Retinal pigment epithelial cell (primary cell): ENCODE measurements at regions not wholly inside any gene's neighbourhood (a gene's known extent, or its start where the extent isn't known, plus 50 kb on each side); places are given as distances from the start of the nearest gene placed in this dataset.
"Not testable (repeated sequence)": the region's sequence is repeated elsewhere in the genome, so short reads cannot be mapped to it uniquely, and the experiment has no call there.

ENCODE experiments used
- DNase-seq: peaks from one replicate; pipeline ENCODE4 v3.0.0-alpha.2; 2010; ENCODE audit warnings: low read depth
- H3K4me3 ChIP-seq: 2 replicates; pipeline ENCODE4 v1.5.1; 2011; ENCODE audit warnings: mild to moderate bottlenecking, low read length, control low read depth, moderate library complexity
- TF ChIP-seq, protein P1 (sequence below): conservative IDR thresholded peaks from 2 replicates; pipeline ENCODE4 v1.5.1; 2011; ENCODE audit warnings: low read depth, low read length, control low read depth, inconsistent platforms

DNA sequence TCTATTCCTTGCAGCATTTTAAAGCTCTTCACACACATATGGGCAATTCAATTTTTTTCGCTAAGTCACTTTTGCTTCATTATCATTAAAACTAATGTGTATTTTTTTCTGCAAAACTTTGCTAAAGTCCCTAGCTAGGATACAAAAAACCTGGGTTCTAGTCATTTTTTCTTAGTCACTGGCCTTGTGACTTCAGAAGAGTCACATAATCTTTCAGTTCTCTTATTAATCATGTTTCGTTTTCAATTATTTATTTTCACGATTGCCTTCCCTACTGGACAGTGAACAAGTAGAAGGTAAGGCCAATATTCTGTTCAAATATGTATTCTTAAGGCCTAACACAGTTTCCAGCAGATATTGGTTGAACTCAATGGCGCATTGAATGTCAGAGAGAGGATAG, 60.9 kb upstream of the CYRIA start:
- TF ChIP-seq, protein P1, sequence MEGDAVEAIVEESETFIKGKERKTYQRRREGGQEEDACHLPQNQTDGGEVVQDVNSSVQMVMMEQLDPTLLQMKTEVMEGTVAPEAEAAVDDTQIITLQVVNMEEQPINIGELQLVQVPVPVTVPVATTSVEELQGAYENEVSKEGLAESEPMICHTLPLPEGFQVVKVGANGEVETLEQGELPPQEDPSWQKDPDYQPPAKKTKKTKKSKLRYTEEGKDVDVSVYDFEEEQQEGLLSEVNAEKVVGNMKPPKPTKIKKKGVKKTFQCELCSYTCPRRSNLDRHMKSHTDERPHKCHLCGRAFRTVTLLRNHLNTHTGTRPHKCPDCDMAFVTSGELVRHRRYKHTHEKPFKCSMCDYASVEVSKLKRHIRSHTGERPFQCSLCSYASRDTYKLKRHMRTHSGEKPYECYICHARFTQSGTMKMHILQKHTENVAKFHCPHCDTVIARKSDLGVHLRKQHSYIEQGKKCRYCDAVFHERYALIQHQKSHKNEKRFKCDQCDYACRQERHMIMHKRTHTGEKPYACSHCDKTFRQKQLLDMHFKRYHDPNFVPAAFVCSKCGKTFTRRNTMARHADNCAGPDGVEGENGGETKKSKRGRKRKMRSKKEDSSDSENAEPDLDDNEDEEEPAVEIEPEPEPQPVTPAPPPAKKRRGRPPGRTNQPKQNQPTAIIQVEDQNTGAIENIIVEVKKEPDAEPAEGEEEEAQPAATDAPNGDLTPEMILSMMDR: no peak
- H3K4me3 ChIP-seq: no peak overlapping the region
- no peak for DNase-seq

DNA sequence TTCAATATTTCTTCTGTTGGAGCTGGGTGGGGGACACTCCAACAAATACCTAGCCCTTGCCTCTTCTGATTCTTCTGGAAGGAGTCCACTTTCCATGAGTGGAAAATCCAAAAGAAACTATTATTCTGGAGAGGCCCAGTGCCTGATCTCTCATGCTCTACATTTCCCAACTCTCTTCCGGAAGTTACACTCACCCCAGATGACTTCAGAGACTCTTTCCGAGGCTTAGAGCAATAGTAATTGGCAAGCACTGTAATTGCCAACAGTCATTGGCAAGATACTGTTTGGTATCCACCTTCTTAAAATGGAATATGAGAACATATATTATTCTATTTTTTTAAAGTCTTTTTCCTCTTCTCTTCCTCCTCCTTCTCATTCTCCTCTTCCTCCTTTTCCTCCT, 60.5 kb upstream of the CYRIA start:
- no peak overlapping the region for H3K4me3 ChIP-seq
- DNase-seq: no peak
- TF ChIP-seq, protein P1: no peak

DNA sequence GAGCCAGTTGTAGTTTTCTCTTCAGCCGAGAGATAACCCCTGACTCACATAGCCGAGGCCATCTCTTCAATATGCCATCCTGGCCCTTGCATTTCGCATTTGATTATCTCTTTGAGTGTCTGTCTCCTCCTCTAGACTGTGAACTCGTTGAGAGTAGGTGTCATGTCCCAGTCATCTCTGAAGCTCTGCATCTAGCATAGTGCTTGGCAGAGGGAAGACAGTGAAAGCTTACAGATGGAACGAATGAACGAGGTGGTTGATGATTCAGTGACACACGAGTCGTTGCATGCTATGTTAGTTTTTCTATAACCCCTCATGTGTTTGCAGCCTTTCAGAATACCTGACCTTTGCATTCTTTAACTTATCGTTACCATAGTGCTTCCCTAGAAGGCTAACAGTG, 59.9 kb upstream of the CYRIA start:
- DNase-seq: no peak
- H3K4me3 ChIP-seq: no peak overlapping the region
- TF ChIP-seq, protein P1: no peak

DNA sequence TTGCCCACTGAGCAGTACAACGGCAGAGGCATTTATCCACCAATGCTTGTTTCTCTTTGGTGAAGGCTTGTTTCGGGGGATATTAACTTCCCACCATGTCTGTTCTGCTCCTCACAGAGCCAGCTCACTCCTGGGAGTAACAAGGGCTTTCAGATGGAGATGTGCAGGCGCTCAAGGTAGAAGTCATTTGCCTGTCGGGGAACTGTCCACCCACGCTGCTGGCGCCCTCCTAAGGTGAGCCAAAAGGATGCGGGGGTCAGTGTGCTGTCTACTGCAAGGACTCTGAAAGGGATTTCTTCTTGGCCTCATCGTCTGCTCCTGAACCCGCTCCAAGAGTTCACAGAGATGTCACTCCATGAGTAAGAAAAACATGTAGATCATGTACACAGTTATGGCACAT, 57.0 kb upstream of the CYRIA start:
- DNase-seq: no peak
- TF ChIP-seq, protein P1: no peak
- no peak overlapping the region for H3K4me3 ChIP-seq

DNA sequence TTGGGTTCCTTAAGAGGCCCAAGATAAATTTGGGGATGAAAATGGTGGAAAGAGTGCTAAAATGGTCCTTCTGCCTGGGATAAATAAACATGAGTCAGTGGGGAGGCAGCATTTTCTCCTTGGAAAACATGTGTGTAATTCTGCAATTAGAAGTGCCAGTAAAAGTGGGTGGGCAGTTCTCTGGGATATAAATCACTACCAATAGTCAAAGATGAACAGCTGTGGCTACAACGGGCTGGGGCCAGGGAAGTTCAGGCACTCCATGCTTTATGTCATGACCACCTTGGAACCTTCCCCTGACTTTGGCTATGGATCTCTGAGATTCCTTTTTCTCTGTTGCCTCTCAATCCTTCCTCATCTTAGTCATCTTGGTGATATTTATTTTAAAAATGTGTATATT, 56.5 kb upstream of the CYRIA start:
- TF ChIP-seq, protein P1: no peak
- H3K4me3 ChIP-seq: no peak overlapping the region
- DNase-seq: no peak

DNA sequence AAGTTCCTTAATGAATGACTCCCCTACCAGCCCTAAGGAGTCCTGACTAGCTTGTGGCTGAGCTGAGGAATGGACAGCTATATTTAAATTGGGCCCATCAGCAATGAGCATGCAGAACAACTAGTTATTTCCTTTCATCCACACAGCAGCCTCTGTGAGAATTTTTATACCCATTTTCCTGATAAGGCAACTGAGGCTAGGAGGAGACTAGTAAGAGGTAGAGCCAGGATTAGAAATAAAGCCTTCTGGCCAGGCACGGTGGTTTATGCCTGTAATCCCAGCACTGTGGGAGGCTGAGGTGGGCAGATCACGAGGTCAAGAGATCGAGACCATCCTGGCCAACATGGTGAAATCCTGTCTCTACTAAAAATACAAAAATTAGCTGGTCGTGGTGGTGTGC, 55.9 kb upstream of the CYRIA start:
- not testable (repeated sequence) for DNase-seq, H3K4me3 ChIP-seq

DNA sequence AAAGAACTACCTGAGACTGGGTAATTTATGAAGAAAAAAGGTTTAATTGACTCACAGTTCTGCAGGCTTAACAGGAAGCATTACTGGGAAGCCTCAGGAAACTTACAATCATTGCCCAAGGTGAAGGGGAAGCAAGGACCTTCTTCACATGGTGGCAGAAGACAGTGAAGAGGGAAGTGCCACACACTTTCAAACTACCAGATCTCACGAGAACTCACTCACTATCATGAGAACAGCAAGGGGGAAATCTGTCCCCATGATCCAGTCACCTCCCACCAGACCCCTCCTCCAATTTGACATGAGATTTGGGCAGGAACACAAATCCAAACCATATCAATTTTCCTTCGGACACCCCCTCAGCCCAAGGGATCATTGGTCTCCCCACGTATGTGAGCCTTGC, 55.1 kb upstream of the CYRIA start:
- not testable (repeated sequence) for DNase-seq, H3K4me3 ChIP-seq

DNA sequence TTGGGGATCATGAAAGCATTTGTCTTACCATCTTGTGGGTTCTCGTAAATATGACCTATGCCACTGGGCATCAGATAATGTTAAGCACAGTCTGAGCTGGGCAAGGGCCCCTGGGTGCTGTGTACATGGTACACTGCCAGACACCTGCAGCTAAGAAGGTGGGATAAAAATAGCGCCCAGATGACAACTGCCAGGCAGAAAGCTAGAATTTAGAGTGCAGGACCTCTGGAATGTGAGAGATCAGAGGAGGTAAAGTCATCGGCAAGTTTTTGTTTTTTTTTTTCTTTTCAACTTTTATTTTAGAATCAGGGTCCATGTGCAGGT, 53.8 kb upstream of the CYRIA start:
- H3K4me3 ChIP-seq: no peak overlapping the region
- DNase-seq: no peak
- TF ChIP-seq, protein P1: no peak
